Activated CD4-positive, alpha-beta T cell treated with anti-CD3 and anti-CD28 coated beads, Interleukin-2, Interleukin-4, amounts not matched to agents 100 ng/mL and 50 ng/mL, durations not matched to agents 16 hours and 8 hours (primary cell): ENCODE measurements at regions not wholly inside any gene's neighbourhood (a gene's known extent, or its start where the extent isn't known, plus 50 kb on each side); places are given as distances from the start of the nearest gene placed in this dataset.

Source experiments
- DNase-seq: peaks from one replicate; pipeline ENCODE4 v3.0.0-alpha.2; 2020; ENCODE audit warnings: low spot score

DNA sequence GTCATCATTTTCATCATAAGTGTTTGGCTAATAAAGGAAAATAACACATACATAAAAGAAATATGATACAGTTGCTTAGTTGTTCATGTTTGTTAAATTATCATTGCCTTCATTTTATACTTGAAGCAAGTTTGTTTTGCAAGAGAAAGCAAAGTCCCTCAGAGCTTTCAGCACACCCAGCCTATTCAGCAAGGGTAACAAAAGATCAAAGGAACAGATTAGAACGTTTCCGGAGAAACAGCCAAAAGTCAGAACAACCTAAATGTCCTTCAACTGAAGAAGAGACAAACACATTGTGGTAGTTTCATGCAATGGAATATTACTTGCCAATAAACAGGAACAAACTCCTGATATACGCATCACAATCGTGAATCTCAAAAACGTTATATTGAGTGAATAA is 380.7 kb downstream of the MZT1 start:
- no peak for DNase-seq

DNA sequence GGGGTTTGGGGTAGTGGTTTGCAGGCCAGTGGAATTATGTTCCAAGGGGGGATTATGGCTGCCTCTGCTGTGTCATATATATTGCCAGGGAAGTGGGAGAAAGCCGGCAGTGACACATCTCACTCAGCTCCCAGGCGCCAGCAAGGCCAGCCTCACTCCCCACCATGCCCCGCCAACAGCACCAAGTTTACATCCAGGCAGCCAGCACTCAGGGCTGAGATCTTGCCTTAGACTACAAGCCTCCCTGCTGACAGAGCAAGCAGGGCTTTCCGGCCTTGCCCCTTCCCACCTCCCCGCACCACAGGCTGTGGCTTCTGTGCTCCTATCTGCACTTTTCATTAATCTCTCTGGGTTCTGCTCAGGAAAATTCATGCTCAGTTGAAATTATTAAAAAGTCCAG is 385.1 kb downstream of the MZT1 start:
- DNase-seq, result no peak

DNA sequence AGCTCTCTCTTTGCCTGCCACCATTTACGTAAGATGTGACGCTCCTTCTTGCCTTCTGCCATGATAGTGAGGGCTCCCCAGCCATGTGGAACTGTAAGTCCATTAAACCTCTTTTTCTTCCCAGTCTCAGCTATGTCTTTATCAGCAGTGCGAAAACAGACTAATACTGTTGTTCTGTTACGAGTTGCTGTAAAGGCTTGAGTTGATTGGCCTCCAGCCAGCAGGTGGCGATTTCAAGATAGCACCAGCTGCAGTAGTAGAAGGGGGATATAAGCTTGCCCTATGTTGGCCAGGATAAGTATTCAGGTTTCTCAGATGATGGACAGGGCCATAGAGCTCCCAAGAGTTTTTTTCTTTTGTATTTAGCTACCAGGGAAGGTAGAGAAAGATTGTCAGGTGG is 385.5 kb downstream of the MZT1 start:
- DNase-seq, result no peak

DNA sequence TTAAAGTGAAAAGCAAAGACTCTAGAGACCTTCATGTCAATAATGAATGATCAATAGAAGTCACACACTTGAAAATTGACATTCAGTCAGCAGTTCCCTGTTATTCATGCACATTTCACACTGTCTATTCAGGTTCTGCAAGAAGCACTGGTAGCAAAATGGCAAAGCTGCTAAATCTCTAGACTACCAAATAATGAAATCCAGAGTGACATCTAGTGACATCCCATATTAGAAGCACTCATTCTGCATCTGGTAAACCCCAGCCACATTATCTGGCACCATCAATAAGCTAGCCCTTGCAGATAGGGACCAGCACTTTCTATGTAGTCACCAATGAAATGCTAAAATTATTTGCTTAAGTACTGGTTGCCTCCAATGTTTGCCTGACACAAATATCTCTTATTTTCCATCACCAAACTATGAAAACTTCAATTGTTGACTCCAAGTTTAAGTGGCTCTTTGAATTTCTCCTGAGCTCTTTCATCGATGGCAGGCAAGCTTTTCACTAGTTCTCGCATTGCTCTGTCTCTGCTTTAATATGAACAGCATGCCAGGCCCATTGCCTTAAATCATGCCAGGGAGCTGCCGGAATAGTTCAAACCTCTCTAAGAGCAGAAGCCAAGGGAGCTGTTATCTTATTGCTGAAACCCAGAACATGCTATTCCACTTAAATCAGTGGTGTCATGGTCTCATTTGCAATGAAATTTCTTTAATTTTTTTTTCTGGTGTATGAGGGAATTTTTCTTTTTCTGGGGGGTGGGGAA is 409.9 kb downstream of the MZT1 start:
- DNase-seq, result no peak

DNA sequence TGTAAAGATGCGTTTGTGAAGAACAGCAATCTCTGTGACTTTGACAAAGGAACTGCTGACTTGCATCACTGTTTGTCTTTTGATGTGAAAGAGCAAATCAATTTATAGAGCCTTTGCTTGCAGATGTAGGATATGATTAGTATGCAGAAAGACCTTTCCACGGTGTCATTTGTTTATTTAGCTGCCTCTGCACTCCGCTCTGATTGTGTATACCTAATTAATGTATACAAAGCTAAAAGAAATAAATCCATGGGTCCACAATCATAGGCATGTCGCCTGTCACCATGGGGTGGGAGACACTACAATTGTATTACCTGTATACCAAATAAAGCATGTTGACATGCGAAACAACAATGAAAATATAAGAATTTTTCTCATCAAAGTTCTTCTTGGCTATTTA is 410.7 kb downstream of the MZT1 start:
- no peak for DNase-seq

DNA sequence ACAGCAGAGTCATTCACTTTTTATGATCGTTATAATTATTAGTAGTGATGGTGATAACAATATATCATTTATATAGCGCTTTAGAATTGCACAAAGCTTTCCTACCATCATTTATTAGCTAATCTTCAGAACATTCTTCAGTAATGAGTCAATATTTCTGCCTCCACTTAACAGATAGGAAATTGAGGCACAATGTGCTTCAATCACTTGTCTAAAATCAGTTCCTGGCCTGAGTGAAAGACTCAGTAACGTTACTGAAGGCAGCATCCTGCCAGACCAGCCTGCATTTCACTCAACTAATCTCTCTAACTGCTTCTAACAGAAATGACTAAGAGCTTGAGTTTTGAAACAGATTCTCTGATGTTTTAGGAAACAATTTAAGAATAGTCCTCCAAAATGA is 412.1 kb downstream of the MZT1 start:
- no peak for DNase-seq

DNA sequence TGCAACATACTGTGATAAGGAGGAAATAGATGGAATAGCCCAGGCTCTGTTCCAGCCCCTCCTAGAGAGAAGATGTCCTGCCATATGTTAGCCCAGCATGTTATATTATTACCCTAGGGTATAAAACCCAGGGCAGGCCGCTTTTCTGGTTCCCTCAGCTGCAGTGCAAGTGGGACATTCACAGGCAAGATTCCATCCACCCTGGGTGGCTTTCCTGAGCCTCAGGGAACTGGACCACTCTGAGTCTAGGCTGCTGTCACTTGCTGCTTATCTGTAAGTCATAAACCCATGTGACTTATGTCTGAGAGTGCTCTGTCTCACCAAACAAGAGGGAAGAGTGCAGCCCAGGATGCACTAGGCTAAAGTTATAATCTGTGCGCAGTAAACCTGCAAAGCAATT is 413.2 kb downstream of the MZT1 start:
- no peak for DNase-seq

DNA sequence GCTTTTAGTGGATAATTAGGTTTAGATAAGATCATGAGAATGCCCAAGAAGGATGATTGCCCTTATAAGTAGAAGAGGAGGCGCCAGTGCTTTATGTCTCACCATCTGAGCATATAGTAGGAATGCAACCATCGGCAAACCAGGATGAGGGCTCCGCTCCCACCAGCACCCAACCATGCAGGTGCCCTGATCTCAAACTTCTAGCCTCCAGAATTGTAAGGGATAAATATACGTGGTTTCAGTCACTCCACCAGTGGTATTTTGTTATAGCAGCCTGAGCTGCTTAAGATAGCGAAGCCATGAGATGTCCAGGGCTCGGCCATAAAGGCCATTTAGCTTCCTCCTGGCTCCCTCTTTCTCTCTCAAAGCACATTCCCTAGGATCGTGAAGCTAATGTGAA is 413.9 kb downstream of the MZT1 start:
- DNase-seq, result no peak

DNA sequence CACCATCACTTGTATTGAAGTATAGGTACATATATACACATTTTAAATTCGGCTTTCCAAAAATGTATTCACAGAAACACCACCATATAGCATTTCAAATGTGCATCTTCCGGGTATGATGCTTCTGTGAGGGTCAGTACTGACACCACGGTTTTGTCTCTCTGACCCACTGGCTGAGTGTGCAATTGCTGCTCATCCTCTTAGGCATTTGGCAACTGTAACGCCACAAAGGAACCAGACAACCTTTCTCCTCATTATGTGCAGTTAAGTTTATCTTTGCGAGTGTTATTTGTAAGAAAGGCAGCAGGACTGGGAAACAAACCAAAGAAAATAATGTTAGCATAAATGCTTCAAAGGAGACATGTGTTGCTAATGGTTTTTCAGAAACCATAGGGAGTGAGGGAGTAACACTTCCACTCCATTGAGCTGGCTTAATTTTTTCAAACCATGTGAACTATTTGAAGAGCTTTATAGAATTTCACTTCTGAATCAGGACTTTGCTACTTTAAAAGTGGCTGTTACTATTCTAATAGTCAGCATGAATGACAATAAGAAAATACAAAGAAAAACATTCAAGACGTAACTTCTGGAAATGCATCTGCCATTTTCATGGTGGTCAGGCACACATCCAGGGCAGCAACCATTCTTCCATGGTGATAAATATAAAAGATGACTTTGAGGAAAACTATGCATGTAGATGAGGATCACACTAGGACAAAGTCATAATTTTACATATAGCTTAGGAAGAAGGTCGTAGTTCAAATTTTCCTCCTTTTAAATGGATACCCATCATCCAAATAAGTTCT is 423.3 kb downstream of the MZT1 start:
- no peak for DNase-seq

DNA sequence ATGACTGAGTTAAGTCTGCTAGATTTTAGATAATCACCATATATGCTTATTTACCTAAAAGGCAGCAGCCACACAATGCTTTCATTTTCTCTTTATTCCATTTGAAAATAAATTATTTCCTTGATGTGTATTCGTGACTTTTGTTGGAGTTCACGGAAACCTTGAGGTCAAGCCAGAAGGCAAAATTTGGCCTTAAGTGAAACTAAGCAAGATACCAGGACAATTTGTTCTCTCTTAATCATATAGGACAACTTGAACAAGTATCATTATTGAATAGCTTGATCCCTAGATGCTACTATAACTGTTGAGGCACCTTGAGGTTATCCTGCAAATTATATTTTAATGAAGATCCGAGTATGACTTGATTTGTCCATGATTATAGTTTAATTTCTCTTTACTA is 429.2 kb upstream of the DACH1 start:
- no peak for DNase-seq

DNA sequence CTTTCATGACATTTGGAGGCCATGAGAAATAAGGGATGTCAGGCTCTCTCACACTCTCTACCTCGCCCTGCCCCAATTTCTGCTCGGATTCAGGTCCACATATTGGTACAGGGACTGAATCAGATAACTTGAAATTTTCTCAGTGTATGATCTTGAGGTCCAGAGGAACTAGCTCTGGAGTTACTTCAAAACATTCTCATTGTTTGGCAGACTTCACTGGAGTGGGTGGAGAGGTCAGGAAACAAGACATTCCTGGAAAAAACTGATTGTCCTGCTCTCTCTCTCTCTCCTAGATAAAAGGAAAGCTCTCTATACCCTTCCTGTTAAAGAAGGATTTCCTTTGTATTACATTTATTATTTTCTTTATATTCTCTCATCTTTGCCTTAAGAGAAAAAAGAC is 428.1 kb upstream of the DACH1 start:
- DNase-seq, result no peak

DNA sequence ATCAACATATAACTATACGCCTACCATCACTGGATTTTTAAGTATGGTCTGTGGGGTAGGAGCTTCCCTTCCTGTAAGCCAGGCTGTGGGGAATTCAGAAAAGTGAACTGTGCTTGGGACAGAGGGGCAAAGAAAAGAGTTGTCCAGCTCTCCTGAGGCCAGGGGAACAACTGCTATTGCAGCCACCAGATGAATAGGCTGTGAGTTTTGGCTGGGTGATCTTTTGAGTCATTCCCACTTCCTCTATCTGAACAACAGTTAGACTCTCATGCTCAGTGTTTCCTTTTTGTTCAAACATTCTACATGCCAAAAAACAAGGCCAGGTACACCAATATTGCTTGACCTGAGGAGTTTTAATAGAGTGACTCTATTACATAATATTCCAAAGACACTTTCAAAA is 426.2 kb upstream of the DACH1 start:
- DNase-seq, result no peak

DNA sequence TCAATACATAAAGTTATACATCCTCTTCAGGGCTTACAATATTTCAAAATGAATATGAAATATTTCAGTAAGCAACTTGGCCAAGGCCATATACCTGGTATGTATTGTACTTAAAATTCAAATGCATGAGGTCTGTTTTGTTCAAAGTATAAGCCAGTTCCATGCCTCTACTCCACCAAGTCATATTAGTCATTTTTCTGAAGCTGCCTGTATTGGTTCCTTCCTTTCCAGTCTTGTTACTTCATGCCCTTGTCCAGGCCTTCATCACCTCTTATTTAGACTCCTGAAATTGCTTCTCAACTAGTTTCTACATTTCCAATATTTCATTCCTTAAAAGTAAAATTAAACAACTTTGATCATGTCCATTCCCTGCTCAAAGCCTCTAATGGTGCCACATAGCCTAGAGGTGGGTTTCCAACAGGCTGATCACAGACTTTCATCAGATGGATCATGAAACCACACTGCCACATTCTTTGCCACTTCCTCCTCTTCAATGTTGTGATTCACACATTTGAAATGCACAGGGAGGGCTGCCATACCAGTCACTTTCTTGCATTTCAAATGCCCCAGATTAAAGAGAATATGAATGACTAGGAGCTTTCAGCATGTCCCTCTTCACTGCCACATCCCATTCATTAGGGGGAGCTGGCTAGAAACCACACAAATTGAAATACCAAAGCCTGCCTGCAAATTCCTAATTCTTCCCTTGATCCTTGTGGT is 424.1 kb upstream of the DACH1 start:
- no peak for DNase-seq

DNA sequence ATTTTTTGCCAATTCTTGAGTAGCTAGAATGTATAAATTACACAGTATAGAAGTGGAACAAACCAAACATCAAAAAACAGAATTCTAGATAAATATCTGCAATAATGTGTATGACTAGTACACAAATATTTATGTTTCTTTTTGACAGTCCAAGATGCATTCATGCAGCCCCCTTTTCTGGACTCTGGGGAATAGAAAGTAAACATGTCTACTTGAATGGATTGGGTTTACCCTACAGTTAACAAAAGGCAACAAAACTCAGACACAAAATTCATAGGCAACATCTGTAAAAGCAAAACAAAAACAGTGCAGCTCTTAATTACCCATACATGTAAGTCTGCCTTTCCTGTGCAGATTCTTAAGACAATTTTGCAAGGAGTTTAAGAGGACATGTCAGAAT is 419.4 kb upstream of the DACH1 start:
- no peak for DNase-seq

DNA sequence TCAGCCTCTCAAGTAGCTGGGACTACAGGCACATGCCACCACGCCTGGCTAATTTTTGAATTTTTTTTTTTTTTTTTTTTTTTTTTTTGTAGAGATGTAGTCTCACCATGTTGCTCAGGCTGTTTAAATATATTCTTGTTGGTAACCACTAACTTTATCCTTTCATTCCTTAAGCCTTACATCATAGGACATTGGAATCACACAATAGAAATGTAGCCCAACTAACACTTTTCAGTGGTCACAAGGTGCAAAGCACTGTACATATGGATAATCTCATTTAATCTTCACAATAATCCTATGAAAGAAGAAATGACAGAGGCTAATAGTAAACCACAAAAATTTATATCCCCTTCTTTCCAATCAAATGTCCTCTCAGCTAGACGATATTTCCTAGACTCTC is 417.8 kb upstream of the DACH1 start:
- DNase-seq, result no peak

DNA sequence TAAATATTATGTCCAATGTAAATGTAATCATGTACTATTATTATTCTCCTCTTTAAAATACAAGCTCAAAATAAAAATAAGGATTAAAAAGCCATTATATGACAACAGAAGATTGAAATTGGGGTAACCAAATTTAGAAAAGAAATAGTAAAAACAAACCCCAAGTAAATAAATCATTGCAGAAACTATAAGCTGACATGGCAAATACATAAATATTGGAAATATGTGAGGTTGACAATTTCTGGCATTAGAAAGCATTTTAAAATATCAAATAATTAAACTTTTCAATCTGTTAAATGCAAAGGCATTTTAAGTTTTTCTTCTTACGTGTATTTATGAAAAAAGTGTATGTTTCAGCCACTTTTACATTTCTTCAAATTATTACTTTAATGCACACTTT is 394.7 kb upstream of the DACH1 start:
- no peak for DNase-seq

DNA sequence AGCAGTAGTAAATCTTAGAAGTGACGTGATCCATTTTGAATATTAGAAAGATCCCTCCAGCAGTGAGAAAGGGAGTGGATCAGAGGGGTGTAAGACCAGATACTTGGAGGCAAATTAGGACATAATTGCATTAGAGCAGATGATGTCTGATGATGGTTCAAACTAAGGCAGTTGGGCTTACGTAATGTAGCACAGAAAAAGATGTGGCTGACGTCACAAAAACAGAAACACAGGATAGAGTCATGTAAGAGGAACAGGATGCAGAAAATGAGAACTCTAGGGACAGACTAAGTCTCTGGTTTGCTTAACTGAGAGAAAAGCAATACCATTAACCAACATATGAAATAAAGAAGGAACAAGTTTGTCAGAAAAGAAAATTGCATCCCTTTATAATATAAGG is 392.5 kb upstream of the DACH1 start:
- no peak for DNase-seq

DNA sequence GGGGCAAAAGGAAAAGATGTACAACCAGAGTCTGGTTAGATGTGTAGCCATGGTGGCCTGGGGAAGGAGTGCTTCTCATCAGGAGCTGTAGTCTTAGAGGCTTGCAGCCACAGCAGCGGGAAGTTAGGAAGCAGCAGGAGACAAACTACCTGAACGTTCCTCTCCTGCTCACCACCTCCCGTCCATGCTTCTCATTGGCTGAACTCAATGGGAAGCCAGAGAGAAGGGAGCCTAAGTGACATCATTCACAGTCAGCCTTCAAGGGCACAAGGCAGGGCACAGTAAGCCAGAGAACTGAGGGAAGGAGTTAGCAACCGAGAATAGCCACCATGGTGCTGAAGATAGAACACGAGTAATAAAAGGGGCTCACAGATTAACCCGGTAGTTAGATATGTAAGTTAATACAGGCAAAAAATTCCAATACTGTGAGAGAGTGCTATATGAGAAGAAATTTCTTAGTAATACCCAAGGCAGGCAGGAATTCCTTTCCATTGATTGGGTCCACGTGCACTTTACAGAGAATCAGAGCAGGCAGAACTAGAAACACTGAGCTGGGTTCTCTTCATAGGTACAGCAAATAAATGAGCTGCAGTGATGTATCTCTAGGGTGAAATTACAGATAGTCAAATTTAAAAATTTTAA is 391.5 kb upstream of the DACH1 start:
- DNase-seq, result no peak

DNA sequence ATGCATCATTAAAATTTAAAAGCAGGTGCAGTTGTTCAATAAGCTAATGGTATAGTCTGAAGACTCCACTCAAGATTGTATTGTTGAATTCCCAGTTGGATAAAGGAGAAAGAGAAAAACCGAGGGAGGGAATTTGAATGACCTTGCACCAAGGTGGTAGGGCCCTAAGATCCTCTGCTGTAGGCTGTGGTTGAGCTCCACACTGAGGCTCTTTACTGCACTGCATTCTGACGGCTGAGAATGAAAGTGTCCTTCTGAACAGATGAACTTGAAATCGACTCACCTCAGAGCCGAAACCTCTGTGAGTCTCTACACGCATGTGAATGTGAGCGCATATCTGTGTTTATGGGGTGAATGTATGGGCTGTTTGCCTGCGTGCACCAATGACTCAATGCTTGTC is 388.9 kb upstream of the DACH1 start:
- DNase-seq, result no peak

DNA sequence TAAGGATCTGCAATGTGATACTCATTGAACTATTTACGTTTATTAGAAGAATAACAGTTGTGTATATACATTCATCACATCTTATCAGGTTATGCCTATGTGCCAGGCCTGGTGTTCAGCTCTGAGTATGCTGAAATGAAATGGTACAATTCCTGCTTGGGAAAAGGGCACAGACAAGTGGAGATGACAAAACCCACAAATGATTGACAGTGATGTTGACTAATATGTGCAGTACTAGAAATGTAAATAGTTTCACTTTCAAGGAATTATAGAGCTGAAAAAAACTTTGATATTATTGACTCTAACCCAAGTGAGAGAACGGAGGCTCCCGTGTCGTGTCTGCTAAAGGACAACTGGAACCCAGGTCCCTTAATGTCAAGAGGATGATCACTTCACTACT is 386.8 kb upstream of the DACH1 start:
- no peak for DNase-seq

DNA sequence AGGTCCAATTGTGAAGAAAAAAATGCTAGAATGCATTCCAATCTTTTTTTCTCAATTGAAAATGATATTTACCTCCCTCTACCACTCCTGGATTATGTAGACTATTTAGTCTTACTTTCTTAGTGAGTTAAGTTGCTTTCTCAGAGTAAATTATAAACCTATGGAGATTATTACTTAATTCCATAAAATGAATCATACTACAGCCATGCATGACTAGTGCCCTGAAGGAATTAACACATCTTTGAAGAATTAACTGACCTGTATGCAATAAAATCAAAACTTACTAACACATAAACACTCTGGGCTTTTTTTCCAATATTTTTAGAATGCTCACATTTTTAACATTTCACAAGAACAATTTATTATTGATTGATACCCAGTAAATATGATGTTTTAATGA is 379.4 kb upstream of the DACH1 start:
- DNase-seq, result no peak

DNA sequence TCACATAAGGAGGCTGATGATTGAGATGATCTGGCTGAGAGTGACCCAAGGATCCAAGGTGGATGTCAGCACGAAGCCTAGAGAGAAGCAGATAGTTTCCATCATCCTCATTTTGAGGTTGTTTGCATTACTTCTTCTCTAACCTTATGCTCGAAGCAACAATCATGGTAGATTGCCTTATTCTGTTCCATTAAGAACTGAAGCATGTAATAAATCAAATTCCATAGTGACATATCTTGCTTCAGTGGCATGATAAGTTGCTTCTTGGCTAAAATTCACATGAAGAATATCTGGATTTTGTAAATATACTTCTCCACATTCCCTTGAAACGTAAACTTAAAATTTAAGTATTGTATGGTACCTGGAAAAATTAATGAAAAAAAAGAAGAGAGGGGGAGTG is 377.8 kb upstream of the DACH1 start:
- DNase-seq, result no peak

DNA sequence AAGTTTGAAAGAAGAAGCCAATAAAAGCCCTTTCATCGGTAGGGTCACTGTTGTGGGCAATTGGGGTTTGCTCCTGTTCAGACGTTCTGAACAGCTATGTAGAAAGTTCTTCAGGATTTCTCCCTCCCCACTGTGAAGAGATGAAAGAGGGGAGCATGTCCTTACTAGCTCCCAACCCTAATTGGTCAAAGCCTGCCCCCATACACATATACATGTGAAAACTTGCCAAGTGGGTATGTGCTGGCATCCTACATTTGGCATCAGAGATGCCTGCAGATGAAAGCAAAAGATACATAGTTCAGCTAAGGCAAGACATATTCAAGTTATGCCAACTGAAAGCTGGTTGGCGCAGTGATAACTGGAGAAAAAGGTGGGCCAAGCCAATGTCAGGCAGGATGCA is 363.1 kb upstream of the DACH1 start:
- no peak for DNase-seq
